ELR (cell line): ENCODE measurements at regions not wholly inside any gene's neighbourhood (a gene's known extent, or its start where the extent isn't known, plus 50 kb on each side); places are given as distances from the start of the nearest gene placed in this dataset.
"Not testable (repeated sequence)": the region's sequence is repeated elsewhere in the genome, so short reads cannot be mapped to it uniquely, and the experiment has no call there.

ENCODE experiments used
- DNase-seq: peaks from one replicate; pipeline ENCODE4 v3.0.0-alpha.2; 2015; ENCODE audit warnings: low read depth

GRCh38 chr11:97865424-97866012, 1155.2 kb upstream of the CNTN5 start:
- no peak for DNase-seq

DNA sequence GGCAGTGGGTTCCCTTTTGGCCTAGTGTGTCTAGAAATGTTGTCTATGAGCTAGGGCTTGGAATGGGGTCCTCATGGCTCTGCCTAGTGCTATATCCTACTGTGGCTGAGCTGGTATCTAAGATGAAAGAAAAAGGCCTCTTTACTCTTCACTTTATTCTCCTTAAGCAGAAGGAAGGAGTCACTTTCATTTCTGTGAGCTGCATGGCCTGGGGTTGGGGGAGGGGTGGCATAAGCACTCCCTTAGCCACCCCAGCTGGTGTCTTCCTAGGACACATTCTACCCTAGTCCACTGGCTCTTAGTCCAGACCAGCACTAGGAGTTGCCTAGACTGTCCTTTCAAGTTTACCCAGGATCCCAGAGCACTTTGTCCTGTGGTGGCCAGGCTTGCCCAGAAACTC, 1148.9 kb upstream of the CNTN5 start:
- DNase-seq: no peak

GRCh38 chr11:97880209-97880608, 1140.5 kb upstream of the CNTN5 start:
- DNase-seq: no peak

DNA sequence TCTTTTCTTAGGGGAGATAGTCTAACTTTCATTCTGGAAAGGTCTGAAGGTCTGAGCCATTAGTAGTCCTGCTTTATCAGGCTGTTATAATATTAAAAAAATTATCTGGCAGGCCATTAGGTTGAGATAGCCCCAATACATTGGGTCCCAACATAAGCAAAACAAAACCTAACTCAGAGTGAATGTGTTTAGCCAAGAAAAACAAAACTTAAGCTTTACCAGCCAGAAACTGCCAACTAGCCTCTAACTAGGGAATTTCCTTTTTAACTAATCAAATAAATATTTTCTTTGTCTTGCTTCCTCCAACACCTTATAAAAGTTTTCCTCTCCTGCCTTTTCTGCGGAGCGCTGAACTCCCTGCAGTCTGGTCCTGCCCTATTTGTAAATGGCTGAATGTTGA, 1137.7 kb upstream of the CNTN5 start:
- no peak for DNase-seq

DNA sequence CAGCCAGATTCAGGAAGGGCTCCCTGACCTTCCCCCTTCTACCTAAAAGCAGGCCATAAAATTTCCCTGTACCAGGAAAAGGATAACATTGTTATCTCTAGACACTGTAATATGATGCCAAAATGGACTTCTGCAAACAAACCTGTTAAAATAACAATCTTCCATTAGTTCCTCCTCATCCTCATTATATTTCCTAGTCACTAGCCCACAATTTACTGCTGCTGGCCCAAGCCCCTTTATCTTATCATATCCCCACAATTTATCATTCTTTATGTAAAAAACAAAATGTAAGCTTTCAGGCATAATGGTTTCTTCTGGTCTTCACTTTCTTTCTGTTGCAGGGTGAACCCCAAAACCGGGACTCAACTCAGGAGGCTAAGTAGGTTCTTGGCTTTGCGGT, 1132.1 kb upstream of the CNTN5 start:
- DNase-seq: no peak

GRCh38 chr11:97890466-97890865, 1130.3 kb upstream of the CNTN5 start:
- DNase-seq: no peak

DNA sequence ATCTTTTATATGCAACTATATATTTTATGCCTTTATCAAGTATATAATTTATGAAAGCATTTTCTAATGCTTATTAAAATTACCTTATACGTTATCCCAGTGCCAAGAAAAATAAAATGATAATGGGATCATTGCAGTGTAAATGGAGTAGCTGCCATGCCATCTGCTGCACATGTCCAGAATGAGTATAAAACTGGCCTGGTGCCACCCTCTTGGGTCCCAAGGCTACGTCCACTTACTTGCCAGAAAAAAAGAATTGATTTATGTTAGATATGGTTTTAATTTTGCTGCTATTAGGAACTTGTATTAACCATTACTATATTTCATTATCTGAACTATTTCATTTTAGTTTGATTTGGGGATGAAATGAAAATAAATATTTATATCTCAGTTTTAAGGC, 1127.1 kb upstream of the CNTN5 start:
- DNase-seq: no peak

DNA sequence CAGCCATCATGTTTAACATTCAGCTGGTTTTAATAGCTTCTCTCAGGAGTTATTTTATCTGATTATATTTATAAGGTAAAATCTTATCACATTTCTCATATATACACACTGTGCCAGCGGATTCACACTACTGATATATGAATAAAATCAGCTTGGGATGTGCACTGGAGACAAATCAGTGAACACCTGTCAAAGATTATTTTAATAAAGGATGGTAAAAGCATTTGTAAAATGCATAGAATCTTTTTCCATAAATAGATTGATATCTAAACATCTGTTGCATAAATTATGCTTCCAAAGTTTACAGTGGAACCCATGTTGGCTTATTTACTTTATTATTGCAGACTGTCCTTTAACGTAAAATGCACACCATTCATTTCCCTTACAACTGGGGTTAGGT, 1125.8 kb upstream of the CNTN5 start:
- no peak for DNase-seq

DNA sequence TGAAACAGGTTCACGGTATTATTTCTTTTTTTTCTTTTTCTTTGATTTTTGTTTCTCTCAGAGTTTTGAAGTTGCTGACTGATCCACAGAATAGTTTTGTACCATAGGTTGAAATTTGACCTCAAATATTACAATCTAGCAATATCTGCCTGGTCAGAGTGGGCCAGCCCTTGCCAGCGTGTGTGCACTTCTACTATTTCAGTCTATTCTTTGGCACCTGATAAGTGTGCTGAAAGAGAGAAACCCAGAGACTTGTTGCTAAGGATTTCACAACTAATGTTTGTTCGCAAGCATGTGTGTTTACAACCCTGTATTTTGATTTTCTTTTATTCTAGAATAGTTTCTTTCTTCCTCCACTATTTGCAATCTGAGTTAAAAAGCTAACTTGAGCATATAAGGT, 1125.2 kb upstream of the CNTN5 start:
- no peak for DNase-seq

GRCh38 chr11:97902828-97903227, 1117.9 kb upstream of the CNTN5 start:
- no peak for DNase-seq

- DNase-seq: no peak
These were observed 1115.6 kb upstream of the CNTN5 start for GRCh38 chr11:97905101-97905500.

- no peak for DNase-seq
These were observed 1115.1 kb upstream of the CNTN5 start for GRCh38 chr11:97905671-97906070.

DNA sequence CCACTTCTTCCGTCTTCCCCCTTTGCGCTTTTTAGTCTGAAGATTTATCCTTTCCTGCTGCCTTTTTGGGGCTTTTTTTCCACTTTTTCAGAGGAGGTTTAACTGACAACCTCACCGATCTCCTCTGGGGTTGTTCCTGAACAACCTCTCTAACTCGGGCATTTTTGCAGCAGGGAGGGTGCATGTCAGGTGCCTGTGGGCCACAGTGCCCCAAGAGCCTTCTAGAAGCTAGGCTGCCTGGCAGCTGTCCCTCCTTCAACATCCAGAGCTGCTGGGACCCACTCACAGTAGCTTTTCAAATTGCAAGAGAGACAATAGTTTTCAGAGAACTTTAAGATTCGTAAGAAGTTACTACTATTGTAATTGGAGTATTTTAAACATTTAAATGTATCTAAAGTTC, 1112.4 kb upstream of the CNTN5 start:
- no peak for DNase-seq

DNA sequence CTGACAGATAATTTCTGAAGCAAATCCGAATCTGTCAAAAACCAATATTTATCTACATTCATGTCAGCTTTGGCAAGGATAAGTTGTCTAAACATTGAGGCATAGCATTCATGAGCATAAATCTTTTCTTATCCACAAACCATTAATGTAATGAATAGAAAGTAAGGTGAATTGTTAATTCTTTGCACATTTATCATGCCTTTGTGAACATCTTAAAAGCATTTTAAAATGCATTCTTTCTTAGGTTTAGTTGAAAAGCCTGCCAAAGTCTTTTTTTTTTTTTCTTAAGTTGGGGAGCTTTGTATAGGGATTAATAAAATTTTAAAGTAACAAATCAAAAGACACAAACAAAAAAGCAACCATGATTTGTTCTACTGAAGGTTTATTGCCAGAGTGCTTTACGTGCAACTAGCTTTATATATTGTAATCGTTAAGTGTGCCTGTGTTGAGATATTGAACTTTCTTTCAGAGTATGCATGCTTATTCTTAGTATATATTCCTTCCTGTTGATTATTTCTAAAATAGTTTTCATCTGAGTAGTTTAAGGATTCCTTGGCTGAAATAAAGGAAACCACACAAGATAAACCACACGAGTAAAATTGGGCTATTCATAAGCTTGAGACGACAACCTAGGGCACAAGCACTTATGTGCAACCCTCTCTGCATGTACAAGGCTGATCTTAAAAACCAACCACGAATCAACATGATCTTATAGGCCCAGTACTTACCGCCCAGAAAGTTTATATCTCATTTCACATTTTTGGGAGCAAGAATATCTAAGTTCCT, 1110.9 kb upstream of the CNTN5 start:
- DNase-seq: peak; percentile 53

DNA sequence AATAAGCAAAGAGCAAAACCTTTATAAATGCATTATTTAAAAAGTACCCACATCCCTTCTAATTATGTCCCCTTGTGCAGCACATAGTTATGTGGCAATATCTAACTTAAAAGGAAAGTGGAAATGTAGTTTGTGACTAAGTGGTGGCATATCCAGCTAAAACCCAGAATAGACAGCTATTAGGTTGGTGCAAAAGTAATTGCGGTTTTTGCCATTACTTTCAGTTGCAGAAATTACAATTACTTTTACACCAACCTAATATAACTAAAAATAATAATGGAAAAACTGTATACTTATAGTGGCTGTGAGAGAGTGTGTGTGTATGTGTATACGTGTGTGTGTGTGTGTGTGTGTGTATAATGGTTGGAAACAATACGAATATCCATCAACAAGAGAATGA, 1108.1 kb upstream of the CNTN5 start:
- DNase-seq: no peak

DNA sequence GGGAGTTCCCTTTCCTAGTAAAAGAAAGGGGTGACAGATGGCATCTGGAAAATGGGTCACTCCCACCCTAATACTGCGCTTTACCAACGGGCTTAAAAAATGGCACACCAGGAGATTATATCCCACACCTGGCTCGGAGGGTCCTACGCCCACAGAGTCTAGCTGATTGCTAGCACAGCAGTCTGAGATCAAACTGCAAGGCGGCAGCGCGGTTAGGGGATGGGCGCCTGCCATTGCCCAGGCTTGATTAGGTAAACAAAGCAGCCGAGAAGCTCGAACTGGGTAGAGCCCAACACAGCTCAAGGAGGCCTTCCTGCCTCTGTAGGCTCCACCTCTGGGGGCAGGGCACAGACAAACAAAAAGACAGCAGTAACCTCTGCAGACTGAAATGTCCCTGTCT, 1097.8 kb upstream of the CNTN5 start:
- DNase-seq: not testable (repeated sequence)

GRCh38 chr11:97934572-97935208, 1086.1 kb upstream of the CNTN5 start:
- no peak for DNase-seq

DNA sequence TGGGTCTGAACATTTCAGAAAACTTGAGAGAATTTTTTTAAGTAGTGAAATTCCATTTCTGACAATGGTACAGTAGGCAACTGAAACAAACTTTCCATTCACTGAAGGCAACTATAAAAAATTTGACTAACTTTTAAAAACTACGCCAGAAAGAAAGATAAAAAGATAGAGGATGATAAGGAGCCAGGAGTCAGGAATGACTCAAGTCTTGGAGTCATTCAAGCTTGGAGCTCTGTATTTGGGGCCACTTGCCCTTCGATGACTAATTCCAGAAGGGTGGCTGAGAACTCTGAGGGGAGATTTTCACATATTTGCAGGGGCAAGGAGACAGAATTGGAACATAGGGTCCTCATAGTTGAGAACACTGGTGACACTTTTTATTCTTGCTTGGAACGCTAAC, 1083.2 kb upstream of the CNTN5 start:
- peak; percentile 62 for DNase-seq

- no peak for DNase-seq
These were observed 1082.0 kb upstream of the CNTN5 start for GRCh38 chr11:97938789-97939188.

DNA sequence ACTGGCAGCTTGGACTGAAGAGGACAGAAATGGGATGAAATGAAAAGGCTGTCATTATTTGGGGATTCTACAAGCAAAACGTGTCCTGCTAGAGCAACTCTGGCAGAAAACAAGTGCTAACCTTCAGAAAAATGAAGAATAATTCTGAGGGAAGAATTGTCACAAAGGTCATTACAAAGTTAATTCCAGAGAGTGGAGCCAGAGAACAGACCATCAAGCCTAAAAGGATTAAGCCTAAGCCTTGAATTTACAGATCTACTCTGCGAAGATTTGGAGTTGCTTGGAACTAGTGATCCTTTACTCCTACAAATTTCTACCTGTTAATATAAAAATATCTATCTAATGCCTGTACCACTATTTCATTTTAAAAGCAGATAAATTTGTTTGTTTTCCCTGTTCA, 1077.3 kb upstream of the CNTN5 start:
- no peak for DNase-seq

GRCh38 chr11:97948793-97949192, 1072.0 kb upstream of the CNTN5 start:
- no peak for DNase-seq

DNA sequence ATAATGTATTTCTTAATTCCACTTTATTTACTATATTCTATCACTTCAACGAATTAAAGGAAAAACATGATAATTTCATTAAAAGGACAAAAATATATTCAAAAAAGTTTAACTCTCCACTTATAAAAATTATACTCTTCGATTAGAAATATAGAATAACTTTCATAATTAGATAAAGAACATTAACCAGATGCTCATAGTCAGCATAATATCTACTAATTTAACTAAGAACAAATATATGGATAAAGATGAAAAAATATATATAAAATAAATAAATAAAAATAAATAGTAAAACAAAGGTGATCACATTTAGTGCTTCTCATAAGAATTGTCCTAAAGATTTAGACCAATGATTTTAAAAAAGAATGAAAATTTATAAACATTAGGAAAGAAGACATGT, 1065.2 kb upstream of the CNTN5 start:
- no peak for DNase-seq

- DNase-seq: no peak
These were observed 1063.8 kb upstream of the CNTN5 start for GRCh38 chr11:97956904-97957303.

GRCh38 chr11:97961431-97961830, 1059.3 kb upstream of the CNTN5 start:
- no peak for DNase-seq
